Smooth muscle cell (in vitro differentiated cells): ENCODE measurements at regions not wholly inside any gene's neighbourhood (a gene's known extent, or its start where the extent isn't known, plus 50 kb on each side); places are given as distances from the start of the nearest gene placed in this dataset.

ENCODE experiments used
- DNase-seq: peaks from one replicate; lab custom pipeline; 2025; ENCODE audit not compliant: unreplicated experiment; lab: John Stamatoyannopoulos, UW
- H2AFZ ChIP-seq: fragments of 200-600 bp; sonication (generic); 2 replicates; pipeline ENCODE4 v1.6.0; 2016; ENCODE audit warnings: antibody characterized with exemption, low read depth, mild to moderate bottlenecking
- H3F3A ChIP-seq: fragments of 200-600 bp; sonication (generic); 2 replicates; pipeline ENCODE4 v1.6.0; 2017; ENCODE audit warnings: antibody characterized with exemption, low read depth
- H3K27ac ChIP-seq: fragments of 200-600 bp; sonication (generic); 2 replicates; pipeline ENCODE4 v1.5.1; 2016; ENCODE audit warnings: low read depth, mild to moderate bottlenecking
- H3K27me3 ChIP-seq: fragments of 200-600 bp; sonication (generic); 2 replicates; pipeline ENCODE4 v1.6.1; 2016; ENCODE audit warnings: low read depth, mild to moderate bottlenecking
- H3K36me3 ChIP-seq: fragments of 200-600 bp; sonication (generic); 2 replicates; pipeline ENCODE4 v1.5.1; 2016; ENCODE audit warnings: low read depth
- H3K4me1 ChIP-seq: fragments of 200-600 bp; sonication (generic); 2 replicates; pipeline ENCODE4 v1.5.1; 2016; ENCODE audit warnings: low read depth
- H3K4me2 ChIP-seq: fragments of 200-600 bp; sonication (generic); 2 replicates; pipeline ENCODE4 v1.6.0; 2016; ENCODE audit warnings: mild to moderate bottlenecking
- H3K4me3 ChIP-seq: fragments of 200-600 bp; sonication (generic); 2 replicates; pipeline ENCODE4 v1.5.1; 2016; ENCODE audit warnings: mild to moderate bottlenecking
- H3K79me2 ChIP-seq: fragments of 200-600 bp; sonication (generic); 2 replicates; pipeline ENCODE4 v1.6.0; 2016; ENCODE audit warnings: low read depth, mild to moderate bottlenecking
- H3K9ac ChIP-seq: fragments of 200-600 bp; sonication (generic); 2 replicates; pipeline ENCODE4 v1.6.0; 2016; ENCODE audit warnings: low read depth
- H3K9me3 ChIP-seq: fragments of 200-600 bp; sonication (generic); replicated peaks from 2 replicates; pipeline ENCODE4 v1.5.1; 2016; ENCODE audit warnings: low read depth
- H4K20me1 ChIP-seq: fragments of 200-600 bp; sonication (generic); 2 replicates; pipeline ENCODE4 v1.6.0; 2016; ENCODE audit warnings: low read depth
- whole genome bisulfite sequencing: methylation state at CpG from one replicate; pipeline ENCODE4 v1.1.7; 2016; ENCODE audit warnings: low lambda C conversion rate; 5-methylcytosine and 5-hydroxymethylcytosine counted together
- TF ChIP-seq, protein P1 (sequence below): fragments of 200-600 bp; sonication (generic); IDR thresholded peaks from 2 replicates; pipeline ENCODE4 v1.5.1; 2017; ENCODE audit warnings: borderline replicate concordance, mild to moderate bottlenecking, antibody characterized with exemption; ENCODE audit not compliant: insufficient read depth, poor library complexity, severe bottlenecking

DNA sequence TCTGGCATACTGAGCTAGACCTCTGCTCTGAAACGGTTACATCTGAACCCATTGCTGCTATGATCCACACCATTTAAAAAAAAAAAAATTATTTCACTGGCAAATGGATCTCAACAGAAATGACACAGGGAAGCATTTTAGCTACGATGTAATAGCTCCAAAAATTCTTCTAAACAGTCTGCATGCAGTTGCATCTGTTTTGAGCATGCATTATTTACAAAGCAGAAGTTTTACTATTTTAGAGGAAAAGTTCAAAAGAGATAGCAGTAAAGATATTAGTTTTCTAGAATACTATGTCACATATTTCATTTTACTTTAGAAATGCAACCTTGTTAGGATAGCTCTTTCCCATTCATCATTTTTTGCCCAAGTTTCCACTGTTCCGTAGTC is 265.7 kb downstream of the MEIS1 start:
- Histone ChIP-seq H3K27me3 (no peaks in the 10 kb centered on the region), H3K36me3 (no peaks in the 10 kb centered on the region), H3K4me2 (no peak overlapping the region), H3K79me2 (no peaks in the 10 kb centered on the region), H3K4me1 (peaks cover 9% of the 10 kb centered on the region), H3K9ac (no peak overlapping the region), H2AFZ (no peak overlapping the region), H3K27ac (no peak overlapping the region), H3K9me3 (no peaks in the 10 kb centered on the region), H4K20me1 (no peaks in the 10 kb centered on the region), H3F3A (no peaks in the 10 kb centered on the region), H3K4me3 (no peak overlapping the region)
- 89% methylated on average over 3 of the region's 3 CpGs for WGBS
- TF ChIP-seq, protein P1, sequence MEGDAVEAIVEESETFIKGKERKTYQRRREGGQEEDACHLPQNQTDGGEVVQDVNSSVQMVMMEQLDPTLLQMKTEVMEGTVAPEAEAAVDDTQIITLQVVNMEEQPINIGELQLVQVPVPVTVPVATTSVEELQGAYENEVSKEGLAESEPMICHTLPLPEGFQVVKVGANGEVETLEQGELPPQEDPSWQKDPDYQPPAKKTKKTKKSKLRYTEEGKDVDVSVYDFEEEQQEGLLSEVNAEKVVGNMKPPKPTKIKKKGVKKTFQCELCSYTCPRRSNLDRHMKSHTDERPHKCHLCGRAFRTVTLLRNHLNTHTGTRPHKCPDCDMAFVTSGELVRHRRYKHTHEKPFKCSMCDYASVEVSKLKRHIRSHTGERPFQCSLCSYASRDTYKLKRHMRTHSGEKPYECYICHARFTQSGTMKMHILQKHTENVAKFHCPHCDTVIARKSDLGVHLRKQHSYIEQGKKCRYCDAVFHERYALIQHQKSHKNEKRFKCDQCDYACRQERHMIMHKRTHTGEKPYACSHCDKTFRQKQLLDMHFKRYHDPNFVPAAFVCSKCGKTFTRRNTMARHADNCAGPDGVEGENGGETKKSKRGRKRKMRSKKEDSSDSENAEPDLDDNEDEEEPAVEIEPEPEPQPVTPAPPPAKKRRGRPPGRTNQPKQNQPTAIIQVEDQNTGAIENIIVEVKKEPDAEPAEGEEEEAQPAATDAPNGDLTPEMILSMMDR, result no peak
- no peak for DNase-seq

DNA sequence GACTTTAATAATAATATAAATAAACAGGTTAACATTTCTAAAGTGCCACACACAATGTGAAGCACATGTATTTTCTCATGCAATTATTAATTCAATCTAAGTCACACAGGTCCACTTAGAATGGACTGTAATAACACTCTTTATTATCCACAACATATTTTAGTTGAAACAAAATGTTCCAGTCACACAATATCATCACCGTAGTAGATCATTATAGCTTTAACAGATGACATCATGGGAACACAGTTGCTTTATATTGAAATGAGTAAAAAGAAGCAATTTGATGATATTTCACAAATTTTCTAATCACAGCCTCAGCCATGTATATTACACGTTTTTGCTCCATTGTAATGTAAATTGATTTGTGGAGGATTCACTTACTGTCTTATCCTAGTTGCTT is 266.3 kb downstream of the MEIS1 start:
- Histone ChIP-seq H4K20me1 (no peaks in the 10 kb centered on the region), H3K4me1 (peaks cover 9% of the 10 kb centered on the region), H3K36me3 (no peaks in the 10 kb centered on the region), H3K79me2 (no peaks in the 10 kb centered on the region), H3K4me2 (no peak overlapping the region), H3K9ac (no peak overlapping the region), H3K4me3 (no peak overlapping the region), H3K9me3 (no peaks in the 10 kb centered on the region), H3K27ac (no peak overlapping the region), H3K27me3 (no peaks in the 10 kb centered on the region), H2AFZ (no peak overlapping the region), H3F3A (no peaks in the 10 kb centered on the region)
- 85% methylated on average over 2 of the region's 2 CpGs for WGBS
- no peak for DNase-seq
- TF ChIP-seq, protein P1, result no peak

DNA sequence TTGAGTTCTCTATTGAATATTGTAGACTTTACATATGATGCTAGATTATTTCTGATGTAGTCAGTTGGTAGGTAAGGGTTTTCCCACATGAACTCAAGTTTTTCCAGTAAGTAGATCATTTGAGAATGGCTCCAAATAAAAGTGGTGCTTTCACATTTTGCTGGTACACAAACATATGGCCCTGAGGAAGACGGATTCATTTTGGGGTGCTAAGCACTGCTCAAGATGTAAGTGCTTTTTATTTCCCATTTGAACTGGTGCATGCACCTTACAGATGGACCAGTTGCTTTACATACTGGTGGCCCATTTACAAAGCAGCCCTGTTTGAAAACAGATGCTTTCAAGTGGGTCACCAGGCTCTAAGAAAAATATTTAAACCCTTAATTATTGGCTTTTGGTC is 266.7 kb downstream of the MEIS1 start:
- no peak for DNase-seq
- Histone ChIP-seq H3K79me2 (no peaks in the 10 kb centered on the region), H3K9me3 (no peaks in the 10 kb centered on the region), H4K20me1 (no peaks in the 10 kb centered on the region), H3K9ac (no peak overlapping the region), H3K4me2 (peak overlapping the region; percentile 46), H2AFZ (no peak overlapping the region), H3F3A (no peaks in the 10 kb centered on the region), H3K36me3 (no peaks in the 10 kb centered on the region), H3K27ac (no peak overlapping the region), H3K4me3 (no peak overlapping the region), H3K27me3 (no peaks in the 10 kb centered on the region), H3K4me1 (peaks cover 9% of the 10 kb centered on the region)
- TF ChIP-seq, protein P1, result no peak
- 90% methylated on average over 1 of the region's 1 CpG for WGBS

DNA sequence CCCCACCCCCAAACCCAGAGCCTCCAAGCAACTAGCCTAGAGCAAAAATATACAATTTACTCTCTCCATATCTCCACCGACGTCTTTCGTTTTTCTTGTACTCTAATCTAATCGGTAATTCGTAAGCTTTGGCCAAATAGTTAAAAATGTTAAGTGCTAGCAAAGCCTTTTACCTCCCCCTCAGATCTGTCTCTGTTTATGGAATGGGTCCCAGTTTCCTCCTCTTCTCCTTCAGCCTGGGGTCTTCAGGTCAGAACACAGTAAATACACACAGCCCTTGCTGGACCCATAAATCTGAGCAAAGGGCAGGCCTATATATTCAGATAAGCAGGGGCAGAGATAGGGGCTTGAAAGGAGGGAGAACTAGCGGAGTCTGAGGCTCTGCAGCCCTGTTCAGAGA is 267.4 kb downstream of the MEIS1 start:
- H3F3A ChIP-seq, result no peaks in the 10 kb centered on the region
- H3K79me2 ChIP-seq, result no peaks in the 10 kb centered on the region
- WGBS, result 28% methylated on average over 6 of the region's 6 CpGs
- H4K20me1 ChIP-seq, result no peaks in the 10 kb centered on the region
- peaks cover 9% of the 10 kb centered on the region for H3K4me1 ChIP-seq
- H3K9me3 ChIP-seq, result no peaks in the 10 kb centered on the region
- no peak for DNase-seq
- H3K27me3 ChIP-seq, result no peaks in the 10 kb centered on the region
- H3K27ac ChIP-seq, result no peak overlapping the region
- H2AFZ ChIP-seq, result peak overlapping the region; percentile 25
- peak overlapping the region; percentile 7 for H3K4me3 ChIP-seq
- TF ChIP-seq, protein P1, result no peak
- no peaks in the 10 kb centered on the region for H3K36me3 ChIP-seq
- no peak overlapping the region for H3K9ac ChIP-seq
- H3K4me2 ChIP-seq, result peak overlapping the region; percentile 46
